ENCODE measurements at regions not wholly inside any gene's neighbourhood (a gene's known extent, or its start where the extent isn't known, plus 50 kb on each side); places are given as distances from the start of the nearest gene placed in this dataset.
A peak's percentile ranks its signal among the peaks of the same experiment; 100 is the strongest.

- Histone ChIP-seq H2AFZ (ENCODE audit: low read length) (no peak overlapping the region), H3K79me2 (ENCODE audit: control insufficient read depth, insufficient read depth, low read length) (no peaks in the 10 kb centered on the region), H4K20me1 (ENCODE audit: control insufficient read depth, extremely low read depth, insufficient read depth, low read length) (no peaks in the 10 kb centered on the region), H3K27me3 (ENCODE audit: control insufficient read depth, insufficient read depth, low read length) (no peaks in the 10 kb centered on the region), H3K9ac (ENCODE audit: insufficient read depth, low read length) (no peak overlapping the region), H3K27ac (ENCODE audit: insufficient read depth, low read length) (peak overlapping the region; percentile 44), H3K4me2 (ENCODE audit: extremely low read depth, insufficient read depth, low read length) (peak overlapping the region; percentile 59), H3K9me3 (ENCODE audit: control insufficient read depth, insufficient read depth, low read depth, low read length) (no peaks in the 10 kb centered on the region), H3K4me1 (ENCODE audit: control insufficient read depth, extremely low read depth, insufficient read depth, low read length) (peaks cover 9% of the 10 kb centered on the region), H3K36me3 (ENCODE audit: control insufficient read depth, insufficient read depth, low read length) (no peaks in the 10 kb centered on the region), H3K4me3 (replicated peaks in 1 of 4; ENCODE audit: control extremely low read depth in 1 of 4, insufficient read depth in 1 of 4, low read depth in 3 of 4, low read length in 4 of 4) (no peak overlapping the region)
- TF ChIP-seq, protein P1, sequence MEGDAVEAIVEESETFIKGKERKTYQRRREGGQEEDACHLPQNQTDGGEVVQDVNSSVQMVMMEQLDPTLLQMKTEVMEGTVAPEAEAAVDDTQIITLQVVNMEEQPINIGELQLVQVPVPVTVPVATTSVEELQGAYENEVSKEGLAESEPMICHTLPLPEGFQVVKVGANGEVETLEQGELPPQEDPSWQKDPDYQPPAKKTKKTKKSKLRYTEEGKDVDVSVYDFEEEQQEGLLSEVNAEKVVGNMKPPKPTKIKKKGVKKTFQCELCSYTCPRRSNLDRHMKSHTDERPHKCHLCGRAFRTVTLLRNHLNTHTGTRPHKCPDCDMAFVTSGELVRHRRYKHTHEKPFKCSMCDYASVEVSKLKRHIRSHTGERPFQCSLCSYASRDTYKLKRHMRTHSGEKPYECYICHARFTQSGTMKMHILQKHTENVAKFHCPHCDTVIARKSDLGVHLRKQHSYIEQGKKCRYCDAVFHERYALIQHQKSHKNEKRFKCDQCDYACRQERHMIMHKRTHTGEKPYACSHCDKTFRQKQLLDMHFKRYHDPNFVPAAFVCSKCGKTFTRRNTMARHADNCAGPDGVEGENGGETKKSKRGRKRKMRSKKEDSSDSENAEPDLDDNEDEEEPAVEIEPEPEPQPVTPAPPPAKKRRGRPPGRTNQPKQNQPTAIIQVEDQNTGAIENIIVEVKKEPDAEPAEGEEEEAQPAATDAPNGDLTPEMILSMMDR (conservative IDR thresholded peaks at IDR 0.05 in 1 of 2, IDR thresholded peaks at IDR 0.05 in 1 of 2; ENCODE audit: low read depth in 1 of 2, low read length in 2 of 2): no peak
- TF ChIP-seq EZH2 (IDR thresholded peaks at IDR 0.05; ENCODE audit: low read length, missing control alignments): no peak
- peak; percentile 83 to 86 for DNase-seq (ENCODE audit: low read depth in 2 of 2)
Observed at GRCh38 chr3:153232851-153233271, 70.8 kb downstream of the RAP2B start.

- Histone ChIP-seq H3K79me2 (ENCODE audit: control insufficient read depth, insufficient read depth, low read length) (no peaks in the 10 kb centered on the region), H3K4me3 (replicated peaks in 1 of 4; ENCODE audit: control extremely low read depth in 1 of 4, insufficient read depth in 1 of 4, low read depth in 3 of 4, low read length in 4 of 4) (no peak overlapping the region), H3K9me3 (ENCODE audit: control insufficient read depth, insufficient read depth, low read depth, low read length) (no peaks in the 10 kb centered on the region), H4K20me1 (ENCODE audit: control insufficient read depth, extremely low read depth, insufficient read depth, low read length) (no peaks in the 10 kb centered on the region), H3K36me3 (ENCODE audit: control insufficient read depth, insufficient read depth, low read length) (no peaks in the 10 kb centered on the region), H3K4me2 (ENCODE audit: extremely low read depth, insufficient read depth, low read length) (no peak overlapping the region), H3K27me3 (ENCODE audit: control insufficient read depth, insufficient read depth, low read length) (no peaks in the 10 kb centered on the region), H3K4me1 (ENCODE audit: control insufficient read depth, extremely low read depth, insufficient read depth, low read length) (peaks cover 9% of the 10 kb centered on the region), H2AFZ (ENCODE audit: low read length) (no peak overlapping the region), H3K27ac (ENCODE audit: insufficient read depth, low read length) (no peak overlapping the region), H3K9ac (ENCODE audit: insufficient read depth, low read length) (no peak overlapping the region)
- TF ChIP-seq, protein P1 (conservative IDR thresholded peaks at IDR 0.05 in 1 of 2, IDR thresholded peaks at IDR 0.05 in 1 of 2; ENCODE audit: low read depth in 1 of 2, low read length in 2 of 2): no peak
- TF ChIP-seq EZH2 (IDR thresholded peaks at IDR 0.05; ENCODE audit: low read length, missing control alignments): no peak
- peak in 1 of 2 donors; percentile 7 for DNase-seq (ENCODE audit: low read depth in 2 of 2)
Observed at GRCh38 chr3:153233986-153234385, 72.0 kb downstream of the RAP2B start.

GRCh38 chr3:153242896-153243295 lies 80.9 kb downstream of the RAP2B start:
- no peak for TF ChIP-seq EZH2 (IDR thresholded peaks at IDR 0.05; ENCODE audit: low read length, missing control alignments)
- TF ChIP-seq, protein P1 (conservative IDR thresholded peaks at IDR 0.05 in 1 of 2, IDR thresholded peaks at IDR 0.05 in 1 of 2; ENCODE audit: low read depth in 1 of 2, low read length in 2 of 2): no peak
- DNase-seq (ENCODE audit: low read depth in 2 of 2): peak in 1 of 2 donors; percentile 35

More at GRCh38 chr3:153242896-153243295, 80.9 kb downstream of the RAP2B start:
- Histone ChIP-seq H3K36me3 (ENCODE audit: control insufficient read depth, insufficient read depth, low read length) (no peaks in the 10 kb centered on the region), H4K20me1 (ENCODE audit: control insufficient read depth, extremely low read depth, insufficient read depth, low read length) (no peaks in the 10 kb centered on the region), H3K4me3 (replicated peaks in 1 of 4; ENCODE audit: control extremely low read depth in 1 of 4, insufficient read depth in 1 of 4, low read depth in 3 of 4, low read length in 4 of 4) (no peak overlapping the region), H3K79me2 (ENCODE audit: control insufficient read depth, insufficient read depth, low read length) (no peaks in the 10 kb centered on the region), H3K9me3 (ENCODE audit: control insufficient read depth, insufficient read depth, low read depth, low read length) (no peaks in the 10 kb centered on the region), H3K4me1 (ENCODE audit: control insufficient read depth, extremely low read depth, insufficient read depth, low read length) (peaks cover 6% of the 10 kb centered on the region), H2AFZ (ENCODE audit: low read length) (no peak overlapping the region), H3K9ac (ENCODE audit: insufficient read depth, low read length) (no peak overlapping the region), H3K27ac (ENCODE audit: insufficient read depth, low read length) (no peak overlapping the region), H3K4me2 (ENCODE audit: extremely low read depth, insufficient read depth, low read length) (no peak overlapping the region), H3K27me3 (ENCODE audit: control insufficient read depth, insufficient read depth, low read length) (no peaks in the 10 kb centered on the region)

Data from fibroblast of lung (primary cell).